ENCODE measurements at regions not wholly inside any gene's neighbourhood (a gene's known extent, or its start where the extent isn't known, plus 50 kb on each side); places are given as distances from the start of the nearest gene placed in this dataset.

GRCh38 chr11:70501051-70501901 lies 102.9 kb downstream of the CTTN start:
- 74 to 75% methylated on average over 26 of the region's 26 CpGs for WGBS, 2 donors
- no peak overlapping the region for H3K27ac ChIP-seq (ENCODE audit: low read depth in 2 of 2, low read length in 1 of 2)
- no peaks in the 10 kb centered on the region for H3K36me3 ChIP-seq (ENCODE audit: control insufficient read depth in 2 of 2, insufficient read depth in 2 of 2, low read length in 1 of 2)
- H3K9me3 ChIP-seq (ENCODE audit: control insufficient read depth in 2 of 2, insufficient read depth in 1 of 2, low read depth in 1 of 2, low read length in 1 of 2): no peaks in the 10 kb centered on the region
- no peaks in the 10 kb centered on the region for H3K27me3 ChIP-seq (ENCODE audit: control insufficient read depth in 1 of 2, insufficient read depth in 2 of 2, low read length in 2 of 2)
- H3K4me3 ChIP-seq (ENCODE audit: low read depth in 1 of 2, low read length in 2 of 2): no peak overlapping the region
- H3K4me1 ChIP-seq (ENCODE audit: control insufficient read depth in 2 of 2, insufficient read depth in 2 of 2, low read length in 1 of 2): no peaks in the 10 kb centered on the region

GRCh38 chr11:70501933-70502540 lies 103.7 kb downstream of the CTTN start:
- no peak overlapping the region for H3K4me3 ChIP-seq (ENCODE audit: low read depth in 1 of 2, low read length in 2 of 2)
- H3K27me3 ChIP-seq (ENCODE audit: control insufficient read depth in 1 of 2, insufficient read depth in 2 of 2, low read length in 2 of 2): no peaks in the 10 kb centered on the region
- no peaks in the 10 kb centered on the region for H3K9me3 ChIP-seq (ENCODE audit: control insufficient read depth in 2 of 2, insufficient read depth in 1 of 2, low read depth in 1 of 2, low read length in 1 of 2)
- no peak overlapping the region for H3K27ac ChIP-seq (ENCODE audit: low read depth in 2 of 2, low read length in 1 of 2)
- H3K36me3 ChIP-seq (ENCODE audit: control insufficient read depth in 2 of 2, insufficient read depth in 2 of 2, low read length in 1 of 2): no peaks in the 10 kb centered on the region
- H3K4me1 ChIP-seq (ENCODE audit: control insufficient read depth in 2 of 2, insufficient read depth in 2 of 2, low read length in 1 of 2): no peaks in the 10 kb centered on the region
- WGBS, 2 donors: 75 to 83% methylated on average over 18 of the region's 18 CpGs

- no peaks in the 10 kb centered on the region for H3K9me3 ChIP-seq (ENCODE audit: control insufficient read depth in 2 of 2, insufficient read depth in 1 of 2, low read depth in 1 of 2, low read length in 1 of 2)
- 75 to 79% methylated on average over 15 of the region's 15 CpGs for WGBS, 2 donors
- H3K4me3 ChIP-seq (ENCODE audit: low read depth in 1 of 2, low read length in 2 of 2): no peak overlapping the region
- H3K4me1 ChIP-seq (ENCODE audit: control insufficient read depth in 2 of 2, insufficient read depth in 2 of 2, low read length in 1 of 2): no peaks in the 10 kb centered on the region
- no peaks in the 10 kb centered on the region for H3K36me3 ChIP-seq (ENCODE audit: control insufficient read depth in 2 of 2, insufficient read depth in 2 of 2, low read length in 1 of 2)
- H3K27me3 ChIP-seq (ENCODE audit: control insufficient read depth in 1 of 2, insufficient read depth in 2 of 2, low read length in 2 of 2): no peaks in the 10 kb centered on the region
- H3K27ac ChIP-seq (ENCODE audit: low read depth in 2 of 2, low read length in 1 of 2): no peak overlapping the region
These were observed 104.5 kb downstream of the CTTN start for GRCh38 chr11:70502677-70503467.

GRCh38 chr11:70503468-70504221 lies 105.3 kb downstream of the CTTN start:
- Histone ChIP-seq H3K27me3 (ENCODE audit: control insufficient read depth in 1 of 2, insufficient read depth in 2 of 2, low read length in 2 of 2) (no peaks in the 10 kb centered on the region), H3K4me3 (ENCODE audit: low read depth in 1 of 2, low read length in 2 of 2) (no peak overlapping the region), H3K27ac (ENCODE audit: low read depth in 2 of 2, low read length in 1 of 2) (no peak overlapping the region), H3K9me3 (ENCODE audit: control insufficient read depth in 2 of 2, insufficient read depth in 1 of 2, low read depth in 1 of 2, low read length in 1 of 2) (no peaks in the 10 kb centered on the region), H3K4me1 (ENCODE audit: control insufficient read depth in 2 of 2, insufficient read depth in 2 of 2, low read length in 1 of 2) (no peaks in the 10 kb centered on the region), H3K36me3 (ENCODE audit: control insufficient read depth in 2 of 2, insufficient read depth in 2 of 2, low read length in 1 of 2) (no peaks in the 10 kb centered on the region)
- 83 to 86% methylated on average over 14 of the region's 14 CpGs for WGBS, 2 donors

- Histone ChIP-seq H3K4me3 (ENCODE audit: low read depth in 1 of 2, low read length in 2 of 2) (no peak overlapping the region), H3K4me1 (ENCODE audit: control insufficient read depth in 2 of 2, insufficient read depth in 2 of 2, low read length in 1 of 2) (no peaks in the 10 kb centered on the region), H3K36me3 (ENCODE audit: control insufficient read depth in 2 of 2, insufficient read depth in 2 of 2, low read length in 1 of 2) (no peaks in the 10 kb centered on the region), H3K27ac (ENCODE audit: low read depth in 2 of 2, low read length in 1 of 2) (no peak overlapping the region), H3K27me3 (ENCODE audit: control insufficient read depth in 1 of 2, insufficient read depth in 2 of 2, low read length in 2 of 2) (no peaks in the 10 kb centered on the region), H3K9me3 (ENCODE audit: control insufficient read depth in 2 of 2, insufficient read depth in 1 of 2, low read depth in 1 of 2, low read length in 1 of 2) (no peaks in the 10 kb centered on the region)
- WGBS, 2 donors: 92 to 94% methylated on average over 19 of the region's 19 CpGs
These were observed 106.1 kb downstream of the CTTN start for GRCh38 chr11:70504246-70505020.

- no peak overlapping the region for H3K4me3 ChIP-seq (ENCODE audit: low read depth in 1 of 2, low read length in 2 of 2)
- no peak overlapping the region for H3K27ac ChIP-seq (ENCODE audit: low read depth in 2 of 2, low read length in 1 of 2)
- H3K36me3 ChIP-seq (ENCODE audit: control insufficient read depth in 2 of 2, insufficient read depth in 2 of 2, low read length in 1 of 2): no peaks in the 10 kb centered on the region
- no peaks in the 10 kb centered on the region for H3K27me3 ChIP-seq (ENCODE audit: control insufficient read depth in 1 of 2, insufficient read depth in 2 of 2, low read length in 2 of 2)
- no peaks in the 10 kb centered on the region for H3K4me1 ChIP-seq (ENCODE audit: control insufficient read depth in 2 of 2, insufficient read depth in 2 of 2, low read length in 1 of 2)
- 85 to 87% methylated on average over 11 of the region's 11 CpGs for WGBS, 2 donors
- no peaks in the 10 kb centered on the region for H3K9me3 ChIP-seq (ENCODE audit: control insufficient read depth in 2 of 2, insufficient read depth in 1 of 2, low read depth in 1 of 2, low read length in 1 of 2)
These were observed 107.0 kb downstream of the CTTN start for GRCh38 chr11:70505331-70505731.

- Histone ChIP-seq H3K4me1 (ENCODE audit: control insufficient read depth in 2 of 2, insufficient read depth in 2 of 2, low read length in 1 of 2) (no peaks in the 10 kb centered on the region), H3K27ac (ENCODE audit: low read depth in 2 of 2, low read length in 1 of 2) (no peak overlapping the region), H3K27me3 (ENCODE audit: control insufficient read depth in 1 of 2, insufficient read depth in 2 of 2, low read length in 2 of 2) (no peaks in the 10 kb centered on the region), H3K9me3 (ENCODE audit: control insufficient read depth in 2 of 2, insufficient read depth in 1 of 2, low read depth in 1 of 2, low read length in 1 of 2) (peaks cover 0 to 2% of the 10 kb centered on the region in 2 donors), H3K36me3 (ENCODE audit: control insufficient read depth in 2 of 2, insufficient read depth in 2 of 2, low read length in 1 of 2) (no peaks in the 10 kb centered on the region), H3K4me3 (ENCODE audit: low read depth in 1 of 2, low read length in 2 of 2) (no peak overlapping the region)
- WGBS, 2 donors: 79 to 80% methylated on average over 15 of the region's 15 CpGs
These were observed 107.7 kb downstream of the CTTN start for GRCh38 chr11:70505761-70506657.

- Histone ChIP-seq H3K27me3 (ENCODE audit: control insufficient read depth in 1 of 2, insufficient read depth in 2 of 2, low read length in 2 of 2) (no peaks in the 10 kb centered on the region), H3K4me1 (ENCODE audit: control insufficient read depth in 2 of 2, insufficient read depth in 2 of 2, low read length in 1 of 2) (no peaks in the 10 kb centered on the region), H3K27ac (ENCODE audit: low read depth in 2 of 2, low read length in 1 of 2) (no peak overlapping the region), H3K4me3 (ENCODE audit: low read depth in 1 of 2, low read length in 2 of 2) (no peak overlapping the region), H3K9me3 (ENCODE audit: control insufficient read depth in 2 of 2, insufficient read depth in 1 of 2, low read depth in 1 of 2, low read length in 1 of 2) (peaks cover 0 to 2% of the 10 kb centered on the region in 2 donors), H3K36me3 (ENCODE audit: control insufficient read depth in 2 of 2, insufficient read depth in 2 of 2, low read length in 1 of 2) (no peaks in the 10 kb centered on the region)
- 67 to 71% methylated on average over 5 of the region's 5 CpGs for WGBS, 2 donors
These were observed 108.3 kb downstream of the CTTN start for GRCh38 chr11:70506658-70506970.

All from esophagus (tissue), 2 donors.